Transverse colon (tissue), 4 donors: ENCODE measurements at regions not wholly inside any gene's neighbourhood (a gene's known extent, or its start where the extent isn't known, plus 50 kb on each side); places are given as distances from the start of the nearest gene placed in this dataset.

ENCODE experiments used
- DNase-seq: peaks from one replicate; pipeline ENCODE4 v3.0.0-alpha.2; 2019
- H3K27ac ChIP-seq, 4 donors: fragments of 200-600 bp; sonication (generic); 2 replicates each; pipeline ENCODE4 v1.5.1; 2016 to 2018; ENCODE audit warnings: inconsistent platforms in 4 of 4
- H3K27me3 ChIP-seq: fragments of 200-600 bp; sonication (generic); 2 replicates; pipeline ENCODE4 v1.5.1; 2017; ENCODE audit warnings: inconsistent platforms
- H3K36me3 ChIP-seq, 4 donors: fragments of 200-600 bp; sonication (generic); 2 replicates each; pipeline ENCODE4 v1.5.1; 2017 to 2019; ENCODE audit warnings: inconsistent platforms in 4 of 4
- H3K4me1 ChIP-seq, 4 donors: fragments of 200-600 bp; sonication (generic); 2 replicates each; pipeline ENCODE4 v1.5.1; 2017 to 2020; ENCODE audit warnings: inconsistent platforms in 4 of 4
- H3K4me3 ChIP-seq, 4 donors: fragments of 200-600 bp; sonication (generic); 1 replicate in 1 of 4; 2 replicates in 3 of 4; pipeline versions ENCODE4 v1.5.1 to v1.6.1; 2017 to 2019; ENCODE audit warnings: inconsistent platforms in 4 of 4
- H3K9me3 ChIP-seq, 2 donors: fragments of 200-600 bp; sonication (generic); 2 replicates each; pipeline ENCODE4 v1.5.1; 2017 to 2019; ENCODE audit warnings: inconsistent platforms in 2 of 2
- CTCF ChIP-seq, 5 experiments: fragments of 200-600 bp in 3 of 5; fragments of 450-650 bp in 2 of 5; sonication (generic) in 3 of 5; IDR thresholded peaks; 1 replicate in 2 of 5; 2 replicates in 3 of 5; pipeline ENCODE4 v1.5.1; 2016 to 2017; ENCODE audit warnings: antibody characterized with exemption in 5 of 5, inconsistent platforms in 3 of 5, mild to moderate bottlenecking in 2 of 5, moderate library complexity in 1 of 5
- EP300 ChIP-seq: sonication (generic); formaldehyde crosslinking; IDR thresholded peaks from one replicate; pipeline ENCODE4 v1.6.1; 2017; ENCODE audit warnings: antibody characterized with exemption, low read depth
- POLR2A ChIP-seq: fragments of 450-650 bp; IDR thresholded peaks from one replicate; pipeline ENCODE4 v1.6.1; 2016; ENCODE audit warnings: antibody characterized with exemption, mild to moderate bottlenecking, moderate library complexity
- POLR2AphosphoS5 ChIP-seq, 3 donors: sonication (generic); formaldehyde crosslinking; IDR thresholded peaks; one replicate each; pipeline ENCODE4 v1.6.1; 2016; ENCODE audit warnings: antibody characterized with exemption in 3 of 3
- WGBS, 2 donors: methylation state at CpG; one replicate each; pipeline ENCODE4 v1.1.5; 2018; ENCODE audit warnings: low coverage in 1 of 2; 5-methylcytosine and 5-hydroxymethylcytosine counted together
- in situ Hi-C, 4 donors: fragments of 200-750 bp; cut with MboI; loops; one replicate each; pipeline versions ENCODE4 v1.15.0 to v1.15.1; 2017; ENCODE audit warnings: low sequenced_read_pairs in 3 of 4, low pct_ligation_motif_present in 1 of 4, low pct_unique_long_range_greater_than_20kb in 1 of 4
- intact Hi-C: fragments of 100-400 bp; cut with DNase I; formaldehyde crosslinking; loops from one replicate; pipeline ENCODE4 v1.15.1; 2023; ENCODE audit warnings: low total_unique reads

GRCh38 chr11:105401269-105401809, 208.5 kb upstream of the GRIA4 start:
- WGBS, 2 donors: 65 to 85% methylated on average over 2 of the region's 2 CpGs
- intact Hi-C loops (no loop called here), in situ Hi-C loops (no loop called here)
- Histone ChIP-seq H3K4me1 (no peaks in the 10 kb centered on the region), H3K9me3 (no peaks in the 10 kb centered on the region), H3K4me3 (no peak overlapping the region), H3K27me3 (no peaks in the 10 kb centered on the region), H3K36me3 (no peaks in the 10 kb centered on the region), H3K27ac (no peak overlapping the region)
- no peak for TF ChIP-seq EP300
- TF ChIP-seq POLR2AphosphoS5 (IDR thresholded peaks at IDR 0.05): no peak
- no peak for DNase-seq

- intact Hi-C loops: no loop called here
- DNase-seq: no peak
- H3K4me3 ChIP-seq: no peak overlapping the region
- no peaks in the 10 kb centered on the region for H3K4me1 ChIP-seq
- in situ Hi-C loops: no loop called here
- no peaks in the 10 kb centered on the region for H3K36me3 ChIP-seq
- WGBS, 2 donors: 44 to 53% methylated on average over 6 of the region's 6 CpGs
- TF ChIP-seq EP300 (no peak), POLR2AphosphoS5 (IDR thresholded peaks at IDR 0.05) (no peak), CTCF (IDR thresholded peaks at IDR 0.05) (no peak)
- H3K27me3 ChIP-seq: no peaks in the 10 kb centered on the region
- no peak overlapping the region for H3K27ac ChIP-seq
- no peaks in the 10 kb centered on the region for H3K9me3 ChIP-seq
Observed at GRCh38 chr11:105399511-105399910, 210.4 kb upstream of the GRIA4 start.

- intact Hi-C loops (no loop called here), in situ Hi-C loops (no loop called here)
- no peaks in the 10 kb centered on the region for H3K4me1 ChIP-seq
- H3K4me3 ChIP-seq: no peak overlapping the region
- no peaks in the 10 kb centered on the region for H3K27me3 ChIP-seq
- H3K9me3 ChIP-seq: no peaks in the 10 kb centered on the region
- TF ChIP-seq POLR2A (no peak), POLR2AphosphoS5 (IDR thresholded peaks at IDR 0.05) (no peak), EP300 (no peak), CTCF (IDR thresholded peaks at IDR 0.05) (no peak)
- H3K36me3 ChIP-seq: no peaks in the 10 kb centered on the region
- no peak overlapping the region for H3K27ac ChIP-seq
- DNase-seq: no peak
Observed at GRCh38 chr11:105398636-105399035, 211.2 kb upstream of the GRIA4 start.

GRCh38 chr11:105393326-105393725, 216.5 kb upstream of the GRIA4 start:
- TF ChIP-seq EP300 (no peak), CTCF (IDR thresholded peaks at IDR 0.05) (no peak), POLR2AphosphoS5 (IDR thresholded peaks at IDR 0.05) (no peak), POLR2A (no peak)
- Histone ChIP-seq H3K27me3 (no peaks in the 10 kb centered on the region), H3K4me1 (no peaks in the 10 kb centered on the region), H3K36me3 (no peaks in the 10 kb centered on the region), H3K4me3 (no peak overlapping the region), H3K9me3 (no peaks in the 10 kb centered on the region), H3K27ac (no peak overlapping the region)
- DNase-seq: no peak
- 88 to 95% methylated on average over 2 of the region's 2 CpGs for WGBS, 2 donors
- in situ Hi-C loops (no loop called here), intact Hi-C loops (loop anchor here (5.0 kb wide), 1 partner anchor 1116 kb away; no protein-coding TSS in a partner anchor)

- Histone ChIP-seq H3K4me3 (no peak overlapping the region), H3K9me3 (no peaks in the 10 kb centered on the region), H3K4me1 (no peaks in the 10 kb centered on the region), H3K27ac (no peak overlapping the region), H3K36me3 (no peaks in the 10 kb centered on the region), H3K27me3 (no peaks in the 10 kb centered on the region)
- in situ Hi-C loops (no loop called here), intact Hi-C loops (loop anchor here (5.0 kb wide), 1 partner anchor 1115 kb away; no protein-coding TSS in a partner anchor)
- no peak for DNase-seq
- TF ChIP-seq CTCF (IDR thresholded peaks at IDR 0.05): no peak
- no peak for TF ChIP-seq EP300
- no peak for TF ChIP-seq POLR2A
- TF ChIP-seq POLR2AphosphoS5 (IDR thresholded peaks at IDR 0.05): no peak
- WGBS, 2 donors: 65 to 92% methylated on average over 1 of the region's 1 CpG
Observed at GRCh38 chr11:105392556-105392955, 217.3 kb upstream of the GRIA4 start.
